GM20431 (cell line): ENCODE measurements at regions not wholly inside any gene's neighbourhood (a gene's known extent, or its start where the extent isn't known, plus 50 kb on each side); places are given as distances from the start of the nearest gene placed in this dataset.

ENCODE experiments used
- in situ Hi-C: fragments of 300-500 bp; cut with MseI, MboI; formaldehyde crosslinking; loops from one replicate; pipeline ENCODE4 v1.15.0; 2020; ENCODE audit warnings: low sequenced_read_pairs; ENCODE audit not compliant: unreplicated experiment

- in situ Hi-C loops, result no loop called here
Measured at GRCh38 chr18:76771192-76771799, 51.1 kb upstream of the ZNF236 start.

- in situ Hi-C loops, result no loop called here
Measured at GRCh38 chr18:76767954-76768353, 54.4 kb upstream of the ZNF236 start.

- in situ Hi-C loops, result no loop called here
Measured at GRCh38 chr18:76766429-76766828, 55.9 kb upstream of the ZNF236 start.

GRCh38 chr18:76765649-76766048 is 56.7 kb upstream of the ZNF236 start:
- in situ Hi-C loops, result no loop called here

- in situ Hi-C loops, result no loop called here
Measured at GRCh38 chr18:76764291-76764901, 58.0 kb upstream of the ZNF236 start.

- in situ Hi-C loops, result no loop called here
Measured at GRCh38 chr18:76759056-76759455, 63.3 kb upstream of the ZNF236 start.

GRCh38 chr18:76757925-76758324 is 64.4 kb upstream of the ZNF236 start:
- in situ Hi-C loops, result no loop called here

GRCh38 chr18:76757335-76757734 is 65.0 kb upstream of the ZNF236 start:
- in situ Hi-C loops, result no loop called here

GRCh38 chr18:76756531-76757253 is 65.7 kb upstream of the ZNF236 start:
- in situ Hi-C loops, result no loop called here

GRCh38 chr18:76754351-76754750 is 68.0 kb upstream of the ZNF236 start:
- in situ Hi-C loops, result no loop called here

GRCh38 chr18:76752400-76752799 is 70.0 kb upstream of the ZNF236 start:
- in situ Hi-C loops, result no loop called here

GRCh38 chr18:76750917-76751890 is 71.2 kb upstream of the ZNF236 start:
- in situ Hi-C loops, result no loop called here

GRCh38 chr18:76750269-76750668 is 72.1 kb upstream of the ZNF236 start:
- in situ Hi-C loops, result no loop called here

GRCh38 chr18:76747676-76748075 is 74.7 kb upstream of the ZNF236 start:
- in situ Hi-C loops, result no loop called here

GRCh38 chr18:76741346-76741745 is 81.0 kb upstream of the ZNF236 start:
- in situ Hi-C loops, result no loop called here

- in situ Hi-C loops, result no loop called here
Measured at GRCh38 chr18:76736309-76736708, 86.0 kb upstream of the ZNF236 start.

GRCh38 chr18:76730901-76731300 is 91.5 kb upstream of the ZNF236 start:
- in situ Hi-C loops, result no loop called here

- in situ Hi-C loops, result no loop called here
Measured at GRCh38 chr18:76727589-76727988, 94.8 kb upstream of the ZNF236 start.

- in situ Hi-C loops, result no loop called here
Measured at GRCh38 chr18:76725445-76725844, 96.9 kb upstream of the ZNF236 start.
